Tibial nerve (tissue), 3 donors: ENCODE measurements at regions not wholly inside any gene's neighbourhood (a gene's known extent, or its start where the extent isn't known, plus 50 kb on each side); places are given as distances from the start of the nearest gene placed in this dataset.

Experiments
- POLR2A ChIP-seq, 2 donors: fragments of 450-650 bp; IDR thresholded peaks; one replicate each; pipeline ENCODE4 v1.6.1; 2017; ENCODE audit warnings: antibody characterized with exemption in 2 of 2, mild to moderate bottlenecking in 2 of 2, moderate library complexity in 2 of 2
- TF ChIP-seq, protein P1 (sequence below), 5 experiments: fragments of 200-600 bp in 3 of 5; fragments of 450-650 bp in 2 of 5; sonication (generic) in 3 of 5; IDR thresholded peaks; one replicate each; pipeline ENCODE4 v1.5.1; 2016 to 2019; ENCODE audit warnings: antibody characterized with exemption in 5 of 5, mild to moderate bottlenecking in 3 of 5, moderate library complexity in 2 of 5

DNA sequence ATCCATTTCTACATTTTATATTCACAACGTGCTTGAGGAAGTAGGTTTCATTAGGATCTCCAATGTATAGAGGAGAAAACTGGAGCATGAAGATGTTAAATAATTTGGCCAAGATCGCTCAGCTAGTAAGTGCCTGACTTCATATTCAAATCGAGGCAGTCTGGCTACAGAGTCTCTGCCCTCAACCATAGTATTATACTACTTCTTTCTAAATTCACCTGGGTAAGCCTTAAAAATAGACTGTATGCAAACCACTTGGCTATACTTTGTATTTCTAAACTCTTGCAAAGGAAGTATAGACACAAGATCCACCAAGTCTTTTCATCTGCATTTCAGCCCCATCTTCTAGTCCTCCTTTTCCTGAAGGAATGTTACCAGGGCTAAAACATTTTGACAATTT, 232.0 kb downstream of the PLK2 start:
- TF ChIP-seq, protein P1, sequence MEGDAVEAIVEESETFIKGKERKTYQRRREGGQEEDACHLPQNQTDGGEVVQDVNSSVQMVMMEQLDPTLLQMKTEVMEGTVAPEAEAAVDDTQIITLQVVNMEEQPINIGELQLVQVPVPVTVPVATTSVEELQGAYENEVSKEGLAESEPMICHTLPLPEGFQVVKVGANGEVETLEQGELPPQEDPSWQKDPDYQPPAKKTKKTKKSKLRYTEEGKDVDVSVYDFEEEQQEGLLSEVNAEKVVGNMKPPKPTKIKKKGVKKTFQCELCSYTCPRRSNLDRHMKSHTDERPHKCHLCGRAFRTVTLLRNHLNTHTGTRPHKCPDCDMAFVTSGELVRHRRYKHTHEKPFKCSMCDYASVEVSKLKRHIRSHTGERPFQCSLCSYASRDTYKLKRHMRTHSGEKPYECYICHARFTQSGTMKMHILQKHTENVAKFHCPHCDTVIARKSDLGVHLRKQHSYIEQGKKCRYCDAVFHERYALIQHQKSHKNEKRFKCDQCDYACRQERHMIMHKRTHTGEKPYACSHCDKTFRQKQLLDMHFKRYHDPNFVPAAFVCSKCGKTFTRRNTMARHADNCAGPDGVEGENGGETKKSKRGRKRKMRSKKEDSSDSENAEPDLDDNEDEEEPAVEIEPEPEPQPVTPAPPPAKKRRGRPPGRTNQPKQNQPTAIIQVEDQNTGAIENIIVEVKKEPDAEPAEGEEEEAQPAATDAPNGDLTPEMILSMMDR (IDR thresholded peaks at IDR 0.05): no peak
- no peak for TF ChIP-seq POLR2A (IDR thresholded peaks at IDR 0.05)
